ENCODE measurements at regions not wholly inside any gene's neighbourhood (a gene's known extent, or its start where the extent isn't known, plus 50 kb on each side); places are given as distances from the start of the nearest gene placed in this dataset.

GRCh38 chr22:44386386-44387035 is 73.8 kb upstream of the SHISAL1 start:
- no peak for DNase-seq

- no peak for DNase-seq
These were observed 73.0 kb upstream of the SHISAL1 start for GRCh38 chr22:44385781-44386180.

DNA sequence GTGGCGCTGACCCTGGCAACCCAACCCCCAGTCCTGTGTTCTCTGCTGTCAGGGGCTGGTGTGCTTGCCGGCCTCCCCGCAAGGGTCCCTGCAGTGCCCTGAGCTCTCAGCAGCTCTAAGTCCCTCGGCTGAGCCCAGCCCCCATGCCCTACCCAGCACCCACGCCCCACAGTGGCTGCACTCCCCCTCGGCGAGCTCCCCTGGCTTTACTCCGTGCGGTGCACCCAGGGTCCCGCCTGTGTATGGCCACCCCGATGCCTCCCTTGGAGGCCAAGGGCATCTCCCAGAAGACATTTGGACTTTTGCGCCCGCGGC is 72.5 kb upstream of the SHISAL1 start:
- DNase-seq, result no peak

DNA sequence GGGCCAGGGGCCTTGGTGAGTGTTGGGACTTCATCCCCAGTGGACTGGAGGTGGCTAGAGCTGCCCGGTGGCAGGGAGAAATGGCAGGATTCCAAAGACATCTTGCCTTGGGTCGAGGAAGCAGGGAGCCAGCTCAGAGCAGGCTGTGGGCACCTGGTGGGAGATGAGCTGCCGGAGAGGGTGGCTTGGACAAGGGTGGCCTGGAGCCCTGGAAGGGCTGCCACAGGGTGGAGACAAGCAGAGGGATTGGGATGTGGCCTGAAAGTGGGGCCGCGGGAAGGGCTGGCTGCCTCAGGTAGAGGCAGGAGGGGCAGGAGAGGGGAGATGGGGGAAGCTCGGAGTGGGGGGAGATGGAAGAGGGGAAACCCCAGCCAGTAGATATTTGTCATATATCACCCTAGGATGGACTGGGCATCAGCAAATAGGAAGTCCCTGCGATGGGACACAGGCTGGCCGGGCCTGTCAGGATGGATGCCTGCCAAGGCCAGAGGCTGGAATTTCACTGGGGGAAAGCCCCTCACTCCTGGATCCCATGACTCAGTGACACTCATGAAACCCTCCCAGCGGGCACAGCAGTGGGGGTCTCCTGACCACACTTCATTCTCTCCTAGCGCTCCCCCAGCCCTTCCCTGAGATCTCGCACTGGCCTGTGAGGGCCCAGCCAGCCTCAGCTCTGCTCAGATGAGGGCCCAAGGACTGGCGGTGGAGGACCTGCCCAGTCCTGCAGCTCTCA is 72.0 kb upstream of the SHISAL1 start:
- no peak for DNase-seq

DNA sequence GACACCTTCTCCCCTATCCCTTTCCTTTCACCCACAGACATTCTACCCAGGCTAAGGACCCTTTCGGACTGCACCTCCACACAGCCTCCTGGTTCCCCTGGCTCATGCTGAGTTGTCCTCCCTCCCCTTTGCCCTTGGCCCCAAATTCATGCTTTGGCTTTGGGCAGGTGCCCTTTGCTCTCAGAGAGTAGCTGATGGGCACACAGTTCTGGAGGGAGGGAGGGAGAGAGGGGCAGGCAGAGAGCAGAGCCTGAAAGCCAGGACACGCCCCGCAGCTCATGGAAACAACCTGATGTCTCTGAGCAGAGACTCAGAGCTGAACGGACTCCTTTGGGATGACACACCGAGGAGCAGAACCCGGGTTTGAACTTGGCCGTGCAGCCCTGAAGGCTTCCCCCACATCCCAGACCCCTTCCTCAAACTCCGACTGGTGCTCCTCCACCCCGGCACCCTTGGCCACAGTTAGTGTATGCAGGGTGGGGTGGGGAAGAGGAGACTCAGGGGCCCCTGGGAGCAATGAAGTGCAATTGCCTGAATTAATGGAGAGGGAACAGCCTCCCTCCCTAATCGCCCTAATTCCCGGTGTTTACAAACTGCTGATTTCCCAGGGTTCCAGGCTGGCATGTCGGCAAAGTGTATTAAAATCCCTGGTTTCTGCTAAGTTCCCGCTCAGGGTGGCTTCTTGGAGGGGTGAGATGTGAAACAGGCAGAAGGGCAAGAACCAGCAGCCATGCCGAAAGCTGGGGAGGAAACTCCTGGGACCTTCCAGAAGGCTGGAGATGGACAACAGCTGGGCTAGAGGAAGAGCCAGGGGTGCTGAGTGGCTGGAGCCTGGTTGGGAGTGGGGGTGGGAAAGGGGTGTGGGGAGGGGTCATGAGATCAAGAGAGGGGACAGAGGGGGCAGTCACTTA is 71.2 kb upstream of the SHISAL1 start:
- DNase-seq, result no peak

DNA sequence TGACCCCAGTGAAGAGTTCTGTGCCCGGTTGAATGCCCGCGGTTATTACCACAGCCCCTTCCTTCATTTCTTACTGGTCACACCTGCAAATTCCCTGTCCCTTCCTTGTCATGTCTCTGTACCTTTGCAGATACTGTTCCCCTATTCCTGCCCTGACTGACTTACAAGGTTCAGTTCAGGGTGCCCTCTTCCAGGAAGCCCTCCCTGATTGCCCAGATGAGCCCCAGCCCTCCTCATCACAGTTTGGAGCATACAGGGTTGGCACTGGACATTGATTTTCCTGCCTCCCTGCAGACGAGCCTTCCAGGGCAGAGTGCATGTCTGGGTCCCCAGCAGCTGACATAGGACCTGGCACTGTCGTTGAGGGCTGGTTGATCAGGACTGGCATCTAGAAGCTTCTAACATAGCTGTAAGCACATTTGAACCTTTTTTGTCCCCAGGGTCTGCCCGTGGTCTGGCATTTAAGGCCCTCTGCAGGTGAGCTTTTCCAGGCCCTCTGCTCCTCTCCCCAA is 70.4 kb upstream of the SHISAL1 start:
- no peak for DNase-seq

DNA sequence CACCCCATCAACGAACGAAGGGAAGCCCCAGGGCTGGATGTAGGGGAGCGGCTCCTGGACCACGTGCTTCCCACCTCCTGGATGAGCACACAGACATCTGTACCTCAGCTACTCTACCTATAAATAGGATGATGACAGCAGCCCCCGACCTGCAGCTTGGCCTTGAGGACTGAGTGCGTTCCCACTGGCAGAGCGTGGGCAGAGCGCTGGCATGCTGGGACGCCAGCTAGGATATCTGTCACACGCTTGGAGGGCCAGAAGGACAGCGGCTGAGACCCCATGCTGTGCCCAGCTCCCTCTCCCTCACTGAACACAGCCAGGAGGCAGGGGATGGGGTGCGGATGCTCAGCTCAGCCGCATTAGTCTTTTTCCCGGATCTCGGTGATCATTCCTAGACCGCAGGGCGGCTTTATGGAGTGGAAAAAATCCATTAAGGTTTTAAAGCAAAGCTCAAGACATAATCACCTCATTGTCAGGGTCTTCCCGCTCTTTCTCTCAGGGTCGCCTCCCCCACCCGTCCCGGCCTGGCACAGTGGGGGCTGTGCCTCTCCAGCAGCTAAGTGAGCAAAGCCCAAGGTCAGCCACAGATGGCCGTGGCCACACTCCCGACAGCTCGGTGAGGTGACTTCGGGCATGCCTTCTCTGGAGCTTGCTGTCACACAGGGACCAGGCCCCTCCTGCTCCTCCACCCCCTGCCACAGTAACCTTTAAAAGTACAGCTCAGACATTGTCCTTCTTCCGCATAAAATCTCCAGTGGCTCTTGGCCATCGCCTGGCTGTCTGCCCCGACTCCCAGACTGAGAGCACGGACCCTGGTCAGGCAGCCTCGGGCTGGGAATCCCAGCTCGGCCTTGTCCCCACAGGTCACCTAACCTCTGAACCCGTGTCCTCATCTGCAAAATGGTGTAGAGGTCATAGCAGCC is 69.6 kb upstream of the SHISAL1 start:
- DNase-seq, result no peak

GRCh38 chr22:44381761-44382115 is 69.0 kb upstream of the SHISAL1 start:
- DNase-seq, result no peak

GRCh38 chr22:44380756-44381486 is 68.2 kb upstream of the SHISAL1 start:
- DNase-seq, result no peak

GRCh38 chr22:44379817-44380755 is 67.3 kb upstream of the SHISAL1 start:
- no peak for DNase-seq

- no peak for DNase-seq
These were observed 65.6 kb upstream of the SHISAL1 start for GRCh38 chr22:44378380-44378779.

- DNase-seq, result no peak
These were observed 62.7 kb upstream of the SHISAL1 start for GRCh38 chr22:44375451-44375850.

- DNase-seq, result no peak
These were observed 60.5 kb upstream of the SHISAL1 start for GRCh38 chr22:44373234-44373633.

- DNase-seq, result no peak
These were observed 59.9 kb upstream of the SHISAL1 start for GRCh38 chr22:44372611-44373010.

GRCh38 chr22:44371741-44372525 is 59.2 kb upstream of the SHISAL1 start:
- no peak for DNase-seq

DNA sequence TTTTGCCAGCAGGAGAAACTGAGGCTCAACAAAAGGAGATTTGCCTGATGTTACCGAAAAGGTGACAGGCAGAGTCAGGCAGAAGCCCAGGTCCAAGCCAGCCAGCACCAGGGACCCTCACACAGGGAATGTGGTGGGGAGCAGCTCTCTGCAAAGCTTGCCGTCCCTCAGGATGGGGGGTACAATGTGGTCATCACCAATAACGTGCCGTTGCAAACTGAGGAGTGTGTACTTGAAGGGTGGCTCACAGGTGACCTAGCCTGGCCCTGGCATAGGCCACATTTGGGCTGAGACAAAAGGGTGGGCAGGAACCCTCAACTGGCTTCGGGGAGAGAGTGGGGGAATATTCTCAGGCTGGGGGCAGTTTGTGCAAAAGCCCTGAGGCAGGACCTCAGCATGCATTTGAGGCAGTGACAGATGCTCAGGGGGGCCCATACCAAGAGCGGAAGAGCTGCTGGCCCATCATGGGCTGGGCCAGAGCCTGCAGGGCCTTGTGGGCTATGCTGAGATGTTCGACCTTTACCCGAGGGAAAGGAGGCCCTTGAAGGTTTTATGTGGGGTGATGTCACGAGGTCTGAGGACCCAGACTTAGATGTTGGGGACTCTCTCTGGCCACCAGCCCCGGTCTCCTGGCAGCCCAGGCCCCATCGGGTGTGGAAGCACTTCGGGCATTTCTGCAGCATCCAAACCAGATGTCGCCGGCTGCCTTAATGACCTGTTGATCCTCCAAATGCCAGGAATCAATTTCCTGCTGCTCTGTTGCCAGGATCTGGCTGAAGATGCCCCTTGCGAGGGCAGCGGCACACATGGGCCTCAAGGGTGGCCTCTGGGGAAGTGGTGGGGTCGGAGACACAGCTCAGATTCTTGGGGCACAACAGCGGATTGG is 57.4 kb upstream of the SHISAL1 start:
- no peak for DNase-seq

DNA sequence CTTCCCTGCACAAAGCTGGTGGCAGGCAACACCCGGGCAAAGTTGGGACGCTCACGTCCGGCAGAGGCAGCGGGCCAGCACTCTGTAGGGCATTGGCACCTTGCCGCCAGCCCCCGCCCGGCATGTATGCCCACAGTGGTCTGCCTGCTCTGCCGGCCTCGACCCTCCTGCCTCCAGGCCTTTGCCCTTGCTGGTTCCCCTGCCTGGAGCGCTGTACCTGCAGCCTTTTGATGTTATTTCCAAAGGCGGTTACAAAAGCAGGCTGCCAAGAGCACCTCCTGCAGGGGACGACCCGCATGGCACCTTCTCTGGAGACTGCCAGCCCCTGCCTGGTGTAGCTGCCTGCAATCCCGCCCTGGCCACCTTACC is 56.5 kb upstream of the SHISAL1 start:
- DNase-seq, result peak in 1 of 2 donors; percentile 2

DNA sequence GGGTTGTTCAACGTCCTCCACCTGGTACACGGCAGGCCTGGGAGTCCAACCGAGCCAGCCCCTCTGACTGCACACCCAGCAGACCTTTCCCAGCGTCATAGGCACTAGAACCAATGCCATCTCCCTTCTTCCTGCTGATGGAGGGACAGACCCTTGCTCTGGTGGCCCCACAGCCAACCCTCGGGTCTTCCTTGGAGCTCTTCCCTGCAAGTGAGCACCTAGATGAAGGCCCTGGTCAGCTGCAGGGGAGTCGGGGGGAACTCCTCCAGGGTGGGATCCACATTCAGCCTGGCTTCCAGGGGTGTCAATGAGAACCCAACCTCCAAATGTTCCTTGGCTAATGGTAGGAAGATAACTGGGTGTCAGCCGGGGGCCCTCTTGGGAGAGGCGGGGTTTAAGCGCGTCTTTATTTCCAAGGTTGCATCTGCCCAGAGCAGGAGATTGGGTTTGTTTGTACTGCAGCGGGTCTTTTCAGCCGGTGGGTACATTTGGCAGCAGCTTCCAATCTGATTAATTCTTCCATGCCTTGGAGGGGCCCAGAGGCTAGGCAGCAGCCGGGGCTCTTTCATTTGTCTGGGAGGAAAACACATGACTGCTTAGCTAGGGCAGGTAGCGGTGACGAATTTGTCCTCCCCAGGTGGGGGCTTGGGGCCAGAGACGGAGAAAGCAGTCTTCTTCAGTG is 56.0 kb upstream of the SHISAL1 start:
- no peak for DNase-seq
